ENCODE measurements at regions not wholly inside any gene's neighbourhood (a gene's known extent, or its start where the extent isn't known, plus 50 kb on each side); places are given as distances from the start of the nearest gene placed in this dataset.

DNA sequence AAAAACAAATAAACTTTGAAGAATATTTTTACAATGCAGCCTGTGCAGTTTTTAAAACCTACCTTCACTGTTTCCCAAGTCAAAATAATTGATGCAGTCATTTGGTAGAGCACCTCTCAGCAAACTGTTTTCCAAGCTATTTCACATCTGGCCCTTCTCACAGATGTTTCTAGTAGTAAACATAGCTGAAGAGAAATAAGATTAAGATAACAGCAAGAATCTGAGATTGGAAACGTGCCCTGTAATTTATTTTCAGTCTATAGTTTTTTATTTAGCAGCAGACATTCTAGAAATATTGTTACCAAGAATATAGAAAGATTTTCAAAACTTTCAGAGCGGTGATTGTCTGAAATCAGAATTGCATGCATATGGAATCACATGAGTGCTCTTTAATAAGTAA lies 440.2 kb downstream of the TRIB2 start:
- no peaks in the 10 kb centered on the region for H3K9me3 Mint-ChIP-seq
- POLR2A ChIA-PET: no interaction called here
- H3K27me3 Mint-ChIP-seq: peaks cover 17% of the 10 kb centered on the region
- no peaks in the 10 kb centered on the region for H3K36me3 Mint-ChIP-seq
- DNase-seq: no peak
- H3K27ac Mint-ChIP-seq: no peak overlapping the region
- intact Hi-C loops (cut with micrococcal nuclease): no loop called here
- no peak overlapping the region for H3K4me3 Mint-ChIP-seq
- CTCF ChIA-PET: no interaction called here
- H3K4me1 Mint-ChIP-seq (ENCODE audit: low read depth): no peaks in the 10 kb centered on the region

- no peaks in the 10 kb centered on the region for H3K36me3 Mint-ChIP-seq
- intact Hi-C loops (cut with micrococcal nuclease): no loop called here
- no peak for DNase-seq
- H3K9me3 Mint-ChIP-seq: no peaks in the 10 kb centered on the region
- no peak overlapping the region for H3K27ac Mint-ChIP-seq
- no peak overlapping the region for H3K4me3 Mint-ChIP-seq
- ChIA-PET CTCF (no interaction called here), POLR2A (no interaction called here)
- H3K27me3 Mint-ChIP-seq: peaks cover 14% of the 10 kb centered on the region
- H3K4me1 Mint-ChIP-seq (ENCODE audit: low read depth): no peaks in the 10 kb centered on the region
Measured at GRCh38 chr2:13158466-13158865, 441.7 kb downstream of the TRIB2 start.

DNA sequence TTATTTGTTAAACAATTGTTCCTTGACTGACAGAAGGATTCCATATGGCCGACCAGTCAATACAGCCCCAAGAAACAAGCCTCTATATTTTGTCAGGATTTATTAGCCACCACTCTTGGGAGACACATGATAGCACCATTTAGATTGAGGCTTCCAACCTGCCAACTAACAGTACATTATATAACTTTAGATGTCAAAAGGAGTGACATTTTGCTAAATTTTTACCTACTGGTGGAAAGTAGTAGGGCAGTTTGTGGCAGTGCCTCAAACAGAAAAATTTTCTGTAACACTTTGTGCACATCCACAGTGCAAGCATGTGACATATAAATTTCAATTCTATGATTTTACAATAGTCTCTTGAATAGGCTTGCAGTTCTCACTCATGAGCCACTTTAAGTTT lies 464.0 kb downstream of the TRIB2 start:
- peaks cover 2% of the 10 kb centered on the region for H3K27me3 Mint-ChIP-seq
- no peaks in the 10 kb centered on the region for H3K4me1 Mint-ChIP-seq (ENCODE audit: low read depth)
- H3K9me3 Mint-ChIP-seq: peaks cover 10% of the 10 kb centered on the region
- ChIA-PET CTCF (no interaction called here), POLR2A (no interaction called here)
- H3K36me3 Mint-ChIP-seq: no peaks in the 10 kb centered on the region
- intact Hi-C loops (cut with micrococcal nuclease): no loop called here
- no peak overlapping the region for H3K4me3 Mint-ChIP-seq
- no peak overlapping the region for H3K27ac Mint-ChIP-seq
- DNase-seq: no peak

DNA sequence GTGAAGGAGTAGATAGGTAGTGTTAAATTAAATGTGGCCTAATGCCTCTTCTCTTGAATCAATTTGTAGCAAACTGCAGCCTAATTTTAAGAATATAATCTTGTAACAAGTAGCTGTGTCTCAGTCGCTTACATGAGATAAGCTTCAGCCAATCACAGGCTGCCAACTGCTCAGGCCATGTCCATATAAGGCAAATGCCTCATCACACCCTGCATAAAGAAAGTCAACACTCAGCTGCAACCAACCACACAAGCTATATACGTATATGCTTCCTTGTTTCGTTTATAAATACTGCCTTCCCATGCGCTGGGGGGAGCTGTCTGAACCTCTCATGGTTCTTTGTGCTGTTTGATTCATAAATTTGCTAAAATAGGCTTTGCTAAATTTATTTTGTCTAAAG lies 476.3 kb downstream of the TRIB2 start:
- intact Hi-C loops (cut with micrococcal nuclease): no loop called here
- ChIA-PET CTCF (no interaction called here), POLR2A (no interaction called here)
- peaks cover 2% of the 10 kb centered on the region for H3K27me3 Mint-ChIP-seq
- no peak overlapping the region for H3K4me3 Mint-ChIP-seq
- H3K27ac Mint-ChIP-seq: no peak overlapping the region
- no peaks in the 10 kb centered on the region for H3K9me3 Mint-ChIP-seq
- H3K4me1 Mint-ChIP-seq (ENCODE audit: low read depth): no peaks in the 10 kb centered on the region
- no peaks in the 10 kb centered on the region for H3K36me3 Mint-ChIP-seq
- DNase-seq: no peak

DNA sequence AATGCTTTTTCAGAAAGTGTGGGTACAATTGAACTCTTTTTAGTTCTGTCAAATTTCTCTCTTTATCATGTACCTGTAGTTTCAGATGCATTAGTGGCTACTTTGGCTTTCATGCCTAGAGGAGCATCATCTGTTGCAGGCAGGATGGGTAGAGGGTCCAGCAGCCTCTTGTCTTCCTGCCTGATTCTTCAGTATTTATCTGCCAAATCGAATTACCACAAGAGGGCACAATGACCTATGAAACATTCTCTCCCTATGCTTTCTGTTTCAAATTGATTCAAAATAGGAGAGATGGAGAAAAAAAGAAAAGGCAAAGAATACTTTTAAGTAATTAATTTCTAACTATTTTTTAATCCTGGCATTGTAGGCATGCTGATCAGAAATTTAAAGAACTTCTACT lies 477.2 kb downstream of the TRIB2 start:
- peaks cover 4% of the 10 kb centered on the region for H3K27me3 Mint-ChIP-seq
- H3K27ac Mint-ChIP-seq: no peak overlapping the region
- no peaks in the 10 kb centered on the region for H3K36me3 Mint-ChIP-seq
- ChIA-PET POLR2A (no interaction called here), CTCF (no interaction called here)
- no peak for DNase-seq
- intact Hi-C loops (cut with micrococcal nuclease): no loop called here
- H3K4me1 Mint-ChIP-seq (ENCODE audit: low read depth): no peaks in the 10 kb centered on the region
- no peaks in the 10 kb centered on the region for H3K9me3 Mint-ChIP-seq
- no peak overlapping the region for H3K4me3 Mint-ChIP-seq

- H3K4me3 Mint-ChIP-seq: no peak overlapping the region
- H3K27ac Mint-ChIP-seq: no peak overlapping the region
- H3K9me3 Mint-ChIP-seq: no peaks in the 10 kb centered on the region
- H3K27me3 Mint-ChIP-seq: peaks cover 4% of the 10 kb centered on the region
- no peaks in the 10 kb centered on the region for H3K36me3 Mint-ChIP-seq
- CTCF ChIA-PET: no interaction called here
- POLR2A ChIA-PET: no interaction called here
- intact Hi-C loops (cut with micrococcal nuclease): no loop called here
- H3K4me1 Mint-ChIP-seq (ENCODE audit: low read depth): no peaks in the 10 kb centered on the region
- DNase-seq: no peak
Measured at GRCh38 chr2:13195270-13195669, 478.5 kb downstream of the TRIB2 start.

DNA sequence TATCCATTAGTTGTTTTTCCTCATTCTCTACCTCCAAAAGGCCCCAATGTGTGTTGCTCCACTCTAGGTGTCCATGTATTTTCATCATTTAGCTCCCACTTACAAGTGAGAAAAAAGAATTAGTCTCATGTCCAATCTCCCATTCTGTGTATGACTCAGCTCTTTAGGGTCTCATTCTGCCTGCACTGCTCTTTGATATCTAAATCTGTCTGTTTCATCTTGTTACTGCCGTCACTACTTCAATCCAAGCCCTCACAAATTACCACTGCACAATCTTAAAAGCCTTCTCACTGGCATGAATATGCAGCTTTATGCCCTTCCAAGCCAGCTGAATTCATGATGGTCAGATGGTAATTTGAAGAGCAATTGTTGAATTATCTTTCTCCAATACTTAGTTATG lies 480.5 kb downstream of the TRIB2 start:
- no peak for DNase-seq
- ChIA-PET POLR2A (no interaction called here), CTCF (no interaction called here)
- Mint-ChIP-seq H3K9me3 (no peaks in the 10 kb centered on the region), H3K27me3 (peaks cover 6% of the 10 kb centered on the region), H3K4me1 (ENCODE audit: low read depth) (no peaks in the 10 kb centered on the region), H3K36me3 (no peaks in the 10 kb centered on the region), H3K4me3 (no peak overlapping the region), H3K27ac (no peak overlapping the region)
- intact Hi-C loops (cut with micrococcal nuclease): no loop called here

- Mint-ChIP-seq H3K4me3 (no peak overlapping the region), H3K4me1 (ENCODE audit: low read depth) (no peaks in the 10 kb centered on the region), H3K36me3 (no peaks in the 10 kb centered on the region), H3K9me3 (no peaks in the 10 kb centered on the region), H3K27me3 (peaks cover 7% of the 10 kb centered on the region), H3K27ac (no peak overlapping the region)
- intact Hi-C loops (cut with micrococcal nuclease): no loop called here
- ChIA-PET POLR2A (no interaction called here), CTCF (no interaction called here)
- DNase-seq: no peak
Measured at GRCh38 chr2:13201924-13202323, 485.2 kb downstream of the TRIB2 start.

- peaks cover 4% of the 10 kb centered on the region for H3K4me1 Mint-ChIP-seq (ENCODE audit: low read depth)
- intact Hi-C loops (cut with micrococcal nuclease): no loop called here
- H3K36me3 Mint-ChIP-seq: no peaks in the 10 kb centered on the region
- no peak overlapping the region for H3K4me3 Mint-ChIP-seq
- H3K9me3 Mint-ChIP-seq: no peaks in the 10 kb centered on the region
- H3K27me3 Mint-ChIP-seq: peaks cover 3% of the 10 kb centered on the region
- POLR2A ChIA-PET: no interaction called here
- CTCF ChIA-PET: no interaction called here
- no peak for DNase-seq
- H3K27ac Mint-ChIP-seq: no peak overlapping the region
Measured at GRCh38 chr2:13212115-13212514, 495.4 kb downstream of the TRIB2 start.

DNA sequence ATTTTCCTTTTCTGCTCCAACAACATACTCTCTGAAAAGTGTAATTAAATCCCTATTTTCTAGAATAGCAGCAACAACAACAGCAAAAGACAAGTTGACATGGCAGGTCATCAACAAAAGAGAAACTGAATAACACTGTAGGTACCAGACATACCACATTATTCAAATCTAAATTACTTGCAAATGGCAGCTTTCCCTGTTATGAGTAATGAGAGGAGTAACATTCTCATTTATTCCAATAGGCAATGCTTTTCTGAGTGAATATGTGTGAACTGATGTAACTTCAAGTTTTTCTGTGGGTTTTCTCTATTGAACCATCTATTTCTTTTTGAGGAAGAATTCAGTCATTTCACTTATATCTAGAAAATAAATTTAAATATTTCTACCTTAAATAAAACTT lies 501.5 kb downstream of the TRIB2 start:
- intact Hi-C loops (cut with micrococcal nuclease): no loop called here
- Mint-ChIP-seq H3K4me3 (no peak overlapping the region), H3K9me3 (no peaks in the 10 kb centered on the region), H3K27me3 (peaks cover 2% of the 10 kb centered on the region), H3K4me1 (ENCODE audit: low read depth) (no peaks in the 10 kb centered on the region), H3K27ac (no peak overlapping the region), H3K36me3 (no peaks in the 10 kb centered on the region)
- CTCF ChIA-PET: no interaction called here
- no peak for DNase-seq
- POLR2A ChIA-PET: no interaction called here

DNA sequence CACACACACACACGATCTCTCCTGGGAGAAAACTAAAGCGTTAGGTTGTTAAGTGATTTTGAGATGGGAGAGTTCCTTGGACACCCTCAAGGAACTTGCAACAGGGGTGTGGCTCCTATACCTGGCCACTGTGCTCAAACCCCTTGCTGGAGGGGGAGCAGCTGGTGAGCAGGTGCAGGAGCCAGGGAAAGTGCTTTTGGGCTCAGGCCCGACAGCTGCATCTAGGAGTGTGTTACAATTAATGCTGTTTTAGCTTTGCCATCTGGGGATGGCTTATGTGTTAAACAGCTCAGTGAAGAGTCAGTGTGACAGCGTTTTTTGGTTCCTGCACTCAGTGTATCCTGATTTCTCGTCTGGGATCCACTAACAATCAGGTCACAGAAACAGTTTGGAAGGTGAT lies 510.8 kb downstream of the TRIB2 start:
- intact Hi-C loops (cut with micrococcal nuclease): no loop called here
- ChIA-PET POLR2A (no interaction called here), CTCF (no interaction called here)
- Mint-ChIP-seq H3K36me3 (no peaks in the 10 kb centered on the region), H3K9me3 (no peaks in the 10 kb centered on the region), H3K4me1 (ENCODE audit: low read depth) (no peaks in the 10 kb centered on the region), H3K27ac (no peak overlapping the region), H3K4me3 (no peak overlapping the region), H3K27me3 (peaks cover 9% of the 10 kb centered on the region)
- no peak for DNase-seq

GRCh38 chr2:13230221-13230620 lies 513.5 kb downstream of the TRIB2 start:
- Mint-ChIP-seq H3K27ac (no peak overlapping the region), H3K36me3 (no peaks in the 10 kb centered on the region), H3K9me3 (no peaks in the 10 kb centered on the region), H3K4me3 (no peak overlapping the region), H3K4me1 (ENCODE audit: low read depth) (no peaks in the 10 kb centered on the region), H3K27me3 (peaks cover 7% of the 10 kb centered on the region)
- intact Hi-C loops (cut with micrococcal nuclease): no loop called here
- no peak for DNase-seq
- CTCF ChIA-PET: no interaction called here
- POLR2A ChIA-PET: no interaction called here

DNA sequence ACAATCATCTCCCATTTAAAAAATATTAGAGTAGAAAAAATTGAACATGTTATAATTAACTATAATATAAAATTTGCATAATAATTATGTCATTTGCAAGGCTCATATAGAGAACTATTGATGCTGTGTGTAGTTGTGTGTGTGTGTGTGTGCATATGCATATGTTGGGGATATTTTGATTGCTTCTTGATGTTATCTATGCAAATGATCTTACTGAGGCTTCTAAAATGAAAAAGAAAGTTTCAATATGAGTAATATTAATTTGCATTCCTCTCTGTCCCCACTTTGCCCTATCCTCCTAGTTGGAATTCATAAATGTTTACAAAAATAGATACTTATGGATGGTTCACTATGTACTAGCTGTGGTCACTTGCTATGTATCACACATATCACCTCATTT lies 523.3 kb downstream of the TRIB2 start:
- no peak overlapping the region for H3K4me3 Mint-ChIP-seq
- intact Hi-C loops (cut with micrococcal nuclease): no loop called here
- peaks cover 1% of the 10 kb centered on the region for H3K27me3 Mint-ChIP-seq
- H3K36me3 Mint-ChIP-seq: no peaks in the 10 kb centered on the region
- peaks cover 2% of the 10 kb centered on the region for H3K9me3 Mint-ChIP-seq
- no peak for DNase-seq
- H3K4me1 Mint-ChIP-seq (ENCODE audit: low read depth): no peaks in the 10 kb centered on the region
- POLR2A ChIA-PET: no interaction called here
- H3K27ac Mint-ChIP-seq: no peak overlapping the region
- CTCF ChIA-PET: no interaction called here

- intact Hi-C loops (cut with micrococcal nuclease): no loop called here
- H3K27me3 Mint-ChIP-seq: peaks cover 1% of the 10 kb centered on the region
- DNase-seq: no peak
- no peaks in the 10 kb centered on the region for H3K4me1 Mint-ChIP-seq (ENCODE audit: low read depth)
- peaks cover 2% of the 10 kb centered on the region for H3K9me3 Mint-ChIP-seq
- POLR2A ChIA-PET: no interaction called here
- H3K36me3 Mint-ChIP-seq: no peaks in the 10 kb centered on the region
- H3K4me3 Mint-ChIP-seq: no peak overlapping the region
- CTCF ChIA-PET: no interaction called here
- no peak overlapping the region for H3K27ac Mint-ChIP-seq
Measured at GRCh38 chr2:13240789-13241487, 524.2 kb downstream of the TRIB2 start.

Measured in activated CD4-positive, alpha-beta memory T cell treated with anti-CD3 and anti-CD28 coated beads for 36 hours (primary cell).